ENCODE measurements at regions not wholly inside any gene's neighbourhood (a gene's known extent, or its start where the extent isn't known, plus 50 kb on each side); places are given as distances from the start of the nearest gene placed in this dataset.

GRCh38 chr14:29355846-29356245, 571.8 kb downstream of the PRKD1 start:
- ChIA-PET POLR2A (no interaction called here), CTCF (interaction anchor here (0.6 kb wide), 1 partner anchor 244 kb away, joined by 3 read pairs; no protein-coding TSS in a partner anchor)
- H3K27ac ChIP-seq: no peak overlapping the region
- WGBS (ENCODE audit: missing lambda C conversion rate): 31% methylated on average over 1 of the region's 1 CpG
- ATAC-seq (no peak), DNase-seq (ENCODE audit: low read depth in 1 of 2, low spot score in 1 of 2) (no peak), FAIRE-seq (no peak)
- H3K4me2 ChIP-seq: no peak overlapping the region
- no peak overlapping the region for H3K4me3 ChIP-seq
- no peaks in the 10 kb centered on the region for H3K9me3 ChIP-seq
- TF ChIP-seq HOXB13 (CRISPR knock-in tag; IDR thresholded peaks at IDR 0.05; ENCODE audit: low read depth) (no peak), FOXS1 (CRISPR knock-in tag; IDR thresholded peaks at IDR 0.05) (no peak), RNF2 (IDR thresholded peaks at IDR 0.05; ENCODE audit: borderline replicate concordance, low read depth) (no peak), HDAC2 (IDR thresholded peaks at IDR 0.05) (no peak), MAZ (IDR thresholded peaks at IDR 0.05; ENCODE audit: borderline replicate concordance, low read depth, low read length) (no peak), CBX2 (IDR thresholded peaks at IDR 0.05; ENCODE audit: borderline replicate concordance, low read depth) (no peak), KDM1A (IDR thresholded peaks at IDR 0.05; ENCODE audit: low read depth) (no peak), HES2 (IDR thresholded peaks at IDR 0.05) (no peak), BHLHE40 (IDR thresholded peaks at IDR 0.05; ENCODE audit: low read depth, low read length) (no peak), SMC3 (IDR thresholded peaks at IDR 0.05) (no peak), CTCF (IDR thresholded peaks at IDR 0.05) (no peak), ZC3H11A (IDR thresholded peaks at IDR 0.05) (no peak), EP300 (IDR thresholded peaks at IDR 0.05) (no peak), SREBF2 (IDR thresholded peaks at IDR 0.05) (no peak), JUNB (IDR thresholded peaks at IDR 0.05) (no peak), NR3C1 (IDR thresholded peaks at IDR 0.05) (no peak), GATA3 (IDR thresholded peaks at IDR 0.05; ENCODE audit: borderline replicate concordance) (no peak)
- TF ChIP-seq, protein P1, sequence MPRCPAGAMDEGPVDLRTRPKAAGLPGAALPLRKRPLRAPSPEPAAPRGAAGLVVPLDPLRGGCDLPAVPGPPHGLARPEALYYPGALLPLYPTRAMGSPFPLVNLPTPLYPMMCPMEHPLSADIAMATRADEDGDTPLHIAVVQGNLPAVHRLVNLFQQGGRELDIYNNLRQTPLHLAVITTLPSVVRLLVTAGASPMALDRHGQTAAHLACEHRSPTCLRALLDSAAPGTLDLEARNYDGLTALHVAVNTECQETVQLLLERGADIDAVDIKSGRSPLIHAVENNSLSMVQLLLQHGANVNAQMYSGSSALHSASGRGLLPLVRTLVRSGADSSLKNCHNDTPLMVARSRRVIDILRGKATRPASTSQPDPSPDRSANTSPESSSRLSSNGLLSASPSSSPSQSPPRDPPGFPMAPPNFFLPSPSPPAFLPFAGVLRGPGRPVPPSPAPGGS (IDR thresholded peaks at IDR 0.05): no peak
- TF ChIP-seq, protein P2, sequence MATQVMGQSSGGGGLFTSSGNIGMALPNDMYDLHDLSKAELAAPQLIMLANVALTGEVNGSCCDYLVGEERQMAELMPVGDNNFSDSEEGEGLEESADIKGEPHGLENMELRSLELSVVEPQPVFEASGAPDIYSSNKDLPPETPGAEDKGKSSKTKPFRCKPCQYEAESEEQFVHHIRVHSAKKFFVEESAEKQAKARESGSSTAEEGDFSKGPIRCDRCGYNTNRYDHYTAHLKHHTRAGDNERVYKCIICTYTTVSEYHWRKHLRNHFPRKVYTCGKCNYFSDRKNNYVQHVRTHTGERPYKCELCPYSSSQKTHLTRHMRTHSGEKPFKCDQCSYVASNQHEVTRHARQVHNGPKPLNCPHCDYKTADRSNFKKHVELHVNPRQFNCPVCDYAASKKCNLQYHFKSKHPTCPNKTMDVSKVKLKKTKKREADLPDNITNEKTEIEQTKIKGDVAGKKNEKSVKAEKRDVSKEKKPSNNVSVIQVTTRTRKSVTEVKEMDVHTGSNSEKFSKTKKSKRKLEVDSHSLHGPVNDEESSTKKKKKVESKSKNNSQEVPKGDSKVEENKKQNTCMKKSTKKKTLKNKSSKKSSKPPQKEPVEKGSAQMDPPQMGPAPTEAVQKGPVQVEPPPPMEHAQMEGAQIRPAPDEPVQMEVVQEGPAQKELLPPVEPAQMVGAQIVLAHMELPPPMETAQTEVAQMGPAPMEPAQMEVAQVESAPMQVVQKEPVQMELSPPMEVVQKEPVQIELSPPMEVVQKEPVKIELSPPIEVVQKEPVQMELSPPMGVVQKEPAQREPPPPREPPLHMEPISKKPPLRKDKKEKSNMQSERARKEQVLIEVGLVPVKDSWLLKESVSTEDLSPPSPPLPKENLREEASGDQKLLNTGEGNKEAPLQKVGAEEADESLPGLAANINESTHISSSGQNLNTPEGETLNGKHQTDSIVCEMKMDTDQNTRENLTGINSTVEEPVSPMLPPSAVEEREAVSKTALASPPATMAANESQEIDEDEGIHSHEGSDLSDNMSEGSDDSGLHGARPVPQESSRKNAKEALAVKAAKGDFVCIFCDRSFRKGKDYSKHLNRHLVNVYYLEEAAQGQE (IDR thresholded peaks at IDR 0.05): no peak
- TF ChIP-seq, protein P3, sequence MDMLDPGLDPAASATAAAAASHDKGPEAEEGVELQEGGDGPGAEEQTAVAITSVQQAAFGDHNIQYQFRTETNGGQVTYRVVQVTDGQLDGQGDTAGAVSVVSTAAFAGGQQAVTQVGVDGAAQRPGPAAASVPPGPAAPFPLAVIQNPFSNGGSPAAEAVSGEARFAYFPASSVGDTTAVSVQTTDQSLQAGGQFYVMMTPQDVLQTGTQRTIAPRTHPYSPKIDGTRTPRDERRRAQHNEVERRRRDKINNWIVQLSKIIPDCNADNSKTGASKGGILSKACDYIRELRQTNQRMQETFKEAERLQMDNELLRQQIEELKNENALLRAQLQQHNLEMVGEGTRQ (IDR thresholded peaks at IDR 0.05): no peak
- no peaks in the 10 kb centered on the region for H3K4me1 ChIP-seq

DNA sequence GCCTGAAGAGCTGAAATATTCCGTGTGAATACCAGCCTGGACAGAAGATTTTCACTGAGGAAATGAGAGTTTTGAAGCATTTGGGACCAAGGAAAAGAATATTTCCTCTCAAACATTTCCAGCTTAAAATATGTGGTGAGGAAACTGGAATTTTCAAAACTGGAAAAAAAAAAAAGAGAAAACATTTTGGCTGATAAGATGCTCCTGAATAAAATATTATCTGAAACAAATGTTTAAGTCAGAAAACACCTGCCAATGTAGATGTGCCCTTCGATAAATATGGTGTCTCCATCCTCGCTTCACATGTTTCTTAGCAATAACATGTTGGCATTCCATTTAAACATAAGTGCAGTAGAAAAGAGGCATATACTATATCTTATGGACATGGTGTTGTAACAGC, 567.0 kb downstream of the PRKD1 start:
- ATAC-seq: no peak
- Histone ChIP-seq H3K4me2 (no peak overlapping the region), H3K4me3 (no peak overlapping the region), H3K9me3 (no peaks in the 10 kb centered on the region), H3K4me1 (no peaks in the 10 kb centered on the region), H3K27ac (no peak overlapping the region)
- no peak for TF ChIP-seq HES2 (IDR thresholded peaks at IDR 0.05)
- TF ChIP-seq HEYL (CRISPR knock-in tag; IDR thresholded peaks at IDR 0.05): no peak
- TF ChIP-seq GATA3 (IDR thresholded peaks at IDR 0.05; ENCODE audit: borderline replicate concordance): no peak
- no peak for TF ChIP-seq PHF8 (IDR thresholded peaks at IDR 0.05; ENCODE audit: borderline replicate concordance, low read depth)
- no peak for TF ChIP-seq RARB (CRISPR knock-in tag; IDR thresholded peaks at IDR 0.05)
- no peak for TF ChIP-seq JUNB (IDR thresholded peaks at IDR 0.05)
- no peak for TF ChIP-seq ZSCAN20 (CRISPR knock-in tag; IDR thresholded peaks at IDR 0.05)
- no peak for TF ChIP-seq RFX5 (IDR thresholded peaks at IDR 0.05)
- ChIA-PET CTCF (no interaction called here), POLR2A (no interaction called here)
- FAIRE-seq: no peak
- no peak for DNase-seq (ENCODE audit: low read depth in 1 of 2, low spot score in 1 of 2)
- WGBS (ENCODE audit: missing lambda C conversion rate): 12% methylated on average over 3 of the region's 3 CpGs

Measured in A549 (cell line).